ENCODE measurements at regions not wholly inside any gene's neighbourhood (a gene's known extent, or its start where the extent isn't known, plus 50 kb on each side); places are given as distances from the start of the nearest gene placed in this dataset.

DNA sequence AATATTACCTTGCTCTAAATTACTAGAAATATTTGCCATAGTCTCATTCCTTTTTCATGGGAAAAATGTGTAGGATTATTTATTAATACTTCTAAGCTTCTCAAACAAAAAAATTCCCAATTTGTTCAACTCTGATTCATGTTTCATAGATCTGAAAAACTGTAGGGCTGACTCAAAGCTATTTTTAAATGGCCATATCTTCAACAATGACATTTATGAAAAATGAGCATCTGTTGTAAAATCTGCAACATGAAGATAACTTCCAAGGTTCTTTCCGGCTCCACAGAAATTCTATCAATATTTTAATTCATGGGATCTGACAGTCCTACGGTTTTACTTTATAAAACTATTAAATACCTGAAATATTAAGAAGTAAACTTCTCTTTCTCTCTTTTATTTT, 192.7 kb upstream of the KCNJ16 start:
- DNase-seq: no peak
- ATAC-seq: no peak
- H3K9me3 ChIP-seq: no peaks in the 10 kb centered on the region
- intact Hi-C loops (cut with DNase I): no loop called here
- no peaks in the 10 kb centered on the region for H3K27me3 ChIP-seq
- no peaks in the 10 kb centered on the region for H3K36me3 ChIP-seq
- no peaks in the 10 kb centered on the region for H3K4me1 ChIP-seq
- H3K27ac ChIP-seq: no peak overlapping the region
- H3K4me3 ChIP-seq: no peak overlapping the region
- TF ChIP-seq, protein P1, sequence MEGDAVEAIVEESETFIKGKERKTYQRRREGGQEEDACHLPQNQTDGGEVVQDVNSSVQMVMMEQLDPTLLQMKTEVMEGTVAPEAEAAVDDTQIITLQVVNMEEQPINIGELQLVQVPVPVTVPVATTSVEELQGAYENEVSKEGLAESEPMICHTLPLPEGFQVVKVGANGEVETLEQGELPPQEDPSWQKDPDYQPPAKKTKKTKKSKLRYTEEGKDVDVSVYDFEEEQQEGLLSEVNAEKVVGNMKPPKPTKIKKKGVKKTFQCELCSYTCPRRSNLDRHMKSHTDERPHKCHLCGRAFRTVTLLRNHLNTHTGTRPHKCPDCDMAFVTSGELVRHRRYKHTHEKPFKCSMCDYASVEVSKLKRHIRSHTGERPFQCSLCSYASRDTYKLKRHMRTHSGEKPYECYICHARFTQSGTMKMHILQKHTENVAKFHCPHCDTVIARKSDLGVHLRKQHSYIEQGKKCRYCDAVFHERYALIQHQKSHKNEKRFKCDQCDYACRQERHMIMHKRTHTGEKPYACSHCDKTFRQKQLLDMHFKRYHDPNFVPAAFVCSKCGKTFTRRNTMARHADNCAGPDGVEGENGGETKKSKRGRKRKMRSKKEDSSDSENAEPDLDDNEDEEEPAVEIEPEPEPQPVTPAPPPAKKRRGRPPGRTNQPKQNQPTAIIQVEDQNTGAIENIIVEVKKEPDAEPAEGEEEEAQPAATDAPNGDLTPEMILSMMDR (IDR thresholded peaks at IDR 0.05): no peak

DNA sequence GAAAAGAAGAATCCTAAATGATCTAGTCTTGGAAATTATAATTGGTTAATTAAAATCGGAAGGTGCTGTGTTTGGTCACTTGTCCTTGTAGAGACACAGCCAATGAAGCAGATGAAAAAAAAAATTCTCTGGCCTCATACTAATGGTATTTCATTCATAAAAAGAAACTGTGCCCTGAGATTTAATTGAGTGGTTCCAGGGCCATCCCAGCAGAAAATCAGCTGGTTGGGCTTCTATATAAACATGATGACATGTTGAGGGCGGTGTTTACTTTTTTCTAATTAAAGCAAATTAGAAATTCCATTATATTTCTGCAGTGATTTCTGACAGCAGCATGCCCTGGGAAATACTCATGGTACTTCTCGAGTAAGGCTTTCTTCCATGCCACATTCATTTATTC, 191.9 kb upstream of the KCNJ16 start:
- ATAC-seq: no peak

DNA sequence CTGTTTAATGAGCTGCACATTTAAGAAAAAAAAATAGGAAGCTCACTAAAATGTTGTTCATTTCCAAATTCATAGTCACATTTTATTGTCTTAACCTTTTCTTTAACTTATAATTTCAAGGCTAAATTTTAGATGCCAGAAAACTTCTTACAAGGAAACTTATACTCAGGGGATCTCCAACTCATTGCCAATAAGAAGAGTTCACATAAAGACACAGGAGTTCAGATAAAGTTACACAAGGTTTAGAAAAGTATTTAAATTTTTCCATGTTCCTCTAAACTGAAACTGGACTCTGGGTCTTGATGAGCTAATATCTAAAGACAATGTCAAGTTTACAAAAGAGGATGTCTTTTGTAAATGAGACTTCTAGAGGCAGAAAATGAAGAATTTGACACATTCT, 190.7 kb upstream of the KCNJ16 start:
- ATAC-seq (no peak), DNase-seq (no peak)
- intact Hi-C loops (cut with DNase I): no loop called here
- no peaks in the 10 kb centered on the region for H3K4me1 ChIP-seq
- TF ChIP-seq, protein P1 (IDR thresholded peaks at IDR 0.05): no peak
- peak overlapping the region in 1 of 2 donors; percentile 45 for H3K27ac ChIP-seq
- no peaks in the 10 kb centered on the region for H3K27me3 ChIP-seq
- no peaks in the 10 kb centered on the region for H3K36me3 ChIP-seq
- no peak overlapping the region for H3K4me3 ChIP-seq
- H3K9me3 ChIP-seq: no peaks in the 10 kb centered on the region

More for the DNA sequence above, 191.9 kb upstream of the KCNJ16 start:
- Histone ChIP-seq H3K4me3 (no peak overlapping the region), H3K4me1 (no peaks in the 10 kb centered on the region), H3K27me3 (no peaks in the 10 kb centered on the region), H3K36me3 (no peaks in the 10 kb centered on the region), H3K9me3 (no peaks in the 10 kb centered on the region), H3K27ac (no peak overlapping the region)
- TF ChIP-seq, protein P1 (IDR thresholded peaks at IDR 0.05): no peak
- DNase-seq: no peak
- intact Hi-C loops (cut with DNase I): no loop called here

DNA sequence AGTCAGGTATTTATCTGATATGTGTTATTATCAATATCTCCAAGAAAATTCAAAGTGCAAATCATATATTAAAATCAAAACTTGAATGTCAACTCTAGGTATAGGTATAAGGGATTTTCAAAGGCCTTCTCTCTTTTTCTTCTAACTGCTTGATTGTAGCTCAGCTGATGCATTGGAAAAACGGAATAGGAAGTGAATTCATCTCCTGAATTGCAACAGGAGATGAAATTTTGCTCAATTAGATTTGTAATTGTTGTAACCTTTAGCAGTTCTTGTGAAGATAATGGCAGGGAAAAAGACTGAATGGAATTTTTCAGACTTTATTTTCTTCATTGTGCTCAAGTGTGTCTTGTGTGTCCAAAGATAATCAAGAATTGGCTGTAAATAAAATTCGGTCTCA, 190.2 kb upstream of the KCNJ16 start:
- no peaks in the 10 kb centered on the region for H3K36me3 ChIP-seq
- H3K4me1 ChIP-seq: no peaks in the 10 kb centered on the region
- intact Hi-C loops (cut with DNase I): no loop called here
- TF ChIP-seq, protein P1 (IDR thresholded peaks at IDR 0.05): no peak
- DNase-seq (no peak), ATAC-seq (no peak)
- H3K9me3 ChIP-seq: no peaks in the 10 kb centered on the region
- no peaks in the 10 kb centered on the region for H3K27me3 ChIP-seq
- peak overlapping the region in 1 of 2 donors; percentile 45 for H3K27ac ChIP-seq
- H3K4me3 ChIP-seq: no peak overlapping the region

DNA sequence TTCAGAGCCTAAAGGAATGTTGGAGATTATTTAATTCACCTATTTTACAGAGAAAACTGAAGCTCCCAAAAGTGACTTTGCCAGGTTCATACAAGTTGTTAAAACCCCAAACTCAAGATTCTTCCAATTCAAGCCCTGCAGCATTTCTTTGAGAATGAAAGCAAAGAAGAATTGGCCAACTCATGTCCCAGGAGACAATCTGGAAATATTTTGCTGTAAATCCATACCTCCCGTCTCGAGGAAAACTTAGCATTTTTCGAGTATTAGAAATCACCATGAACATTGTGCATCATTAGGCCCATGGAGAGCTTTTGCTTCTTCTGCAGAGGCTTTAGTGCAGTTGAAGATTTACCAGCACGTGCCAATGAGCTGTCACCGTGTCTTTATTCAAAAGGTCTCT, 176.4 kb upstream of the KCNJ16 start:
- intact Hi-C loops (cut with DNase I): no loop called here
- Histone ChIP-seq H3K9me3 (no peaks in the 10 kb centered on the region), H3K27me3 (no peaks in the 10 kb centered on the region), H3K27ac (no peak overlapping the region), H3K4me1 (no peaks in the 10 kb centered on the region), H3K4me3 (no peak overlapping the region), H3K36me3 (no peaks in the 10 kb centered on the region)
- ATAC-seq (no peak), DNase-seq (no peak)
- TF ChIP-seq, protein P1 (IDR thresholded peaks at IDR 0.05): no peak
